ENCODE measurements at regions not wholly inside any gene's neighbourhood (a gene's known extent, or its start where the extent isn't known, plus 50 kb on each side); places are given as distances from the start of the nearest gene placed in this dataset.

DNA sequence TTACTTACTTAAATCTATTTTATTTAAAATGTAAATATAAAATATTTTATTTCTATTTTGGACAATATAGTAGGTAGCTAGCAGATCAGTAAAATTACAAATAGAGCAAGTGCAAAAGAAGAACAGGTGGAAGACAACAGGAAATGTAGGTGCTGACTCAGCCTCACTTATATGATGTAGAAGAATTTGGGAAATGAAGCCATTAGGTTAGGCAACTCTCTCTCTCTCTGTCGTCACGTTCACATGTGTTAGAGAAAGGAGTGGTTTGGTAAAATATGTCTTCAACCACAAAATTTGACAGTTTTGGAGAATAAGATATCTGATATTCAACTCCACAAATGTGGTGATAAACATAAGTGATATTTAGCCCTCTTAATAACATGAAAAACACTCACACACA lies 532.5 kb upstream of the KCNMB2 start:
- Mint-ChIP-seq H3K4me1 (no peaks in the 10 kb centered on the region), H3K4me3 (no peak overlapping the region), H3K27me3 (ENCODE audit: low read depth) (no peaks in the 10 kb centered on the region), H3K9me3 (peaks cover 9% of the 10 kb centered on the region), H3K36me3 (no peaks in the 10 kb centered on the region), H3K27ac (no peak overlapping the region)
- CTCF ChIA-PET, result no interaction called here
- TF ChIP-seq CREM (CRISPR knock-in tag; IDR thresholded peaks at IDR 0.05) (no peak), SMAD3 (CRISPR knock-in tag; IDR thresholded peaks at IDR 0.05; ENCODE audit: borderline replicate concordance) (no peak), KAT7 (CRISPR knock-in tag; IDR thresholded peaks at IDR 0.05; ENCODE audit: borderline replicate concordance) (no peak), ETV6 (CRISPR knock-in tag; IDR thresholded peaks at IDR 0.05) (no peak), NR3C1 (CRISPR knock-in tag; conservative IDR thresholded peaks at IDR 0.05; ENCODE audit: low read depth) (no peak), TCF7 (CRISPR knock-in tag; IDR thresholded peaks at IDR 0.05; ENCODE audit: low read depth) (no peak), FOXJ3 (CRISPR knock-in tag; IDR thresholded peaks at IDR 0.05; ENCODE audit: borderline replicate concordance) (no peak), NFATC4 (CRISPR knock-in tag; IDR thresholded peaks at IDR 0.05) (no peak)
- TF ChIP-seq, protein P1, sequence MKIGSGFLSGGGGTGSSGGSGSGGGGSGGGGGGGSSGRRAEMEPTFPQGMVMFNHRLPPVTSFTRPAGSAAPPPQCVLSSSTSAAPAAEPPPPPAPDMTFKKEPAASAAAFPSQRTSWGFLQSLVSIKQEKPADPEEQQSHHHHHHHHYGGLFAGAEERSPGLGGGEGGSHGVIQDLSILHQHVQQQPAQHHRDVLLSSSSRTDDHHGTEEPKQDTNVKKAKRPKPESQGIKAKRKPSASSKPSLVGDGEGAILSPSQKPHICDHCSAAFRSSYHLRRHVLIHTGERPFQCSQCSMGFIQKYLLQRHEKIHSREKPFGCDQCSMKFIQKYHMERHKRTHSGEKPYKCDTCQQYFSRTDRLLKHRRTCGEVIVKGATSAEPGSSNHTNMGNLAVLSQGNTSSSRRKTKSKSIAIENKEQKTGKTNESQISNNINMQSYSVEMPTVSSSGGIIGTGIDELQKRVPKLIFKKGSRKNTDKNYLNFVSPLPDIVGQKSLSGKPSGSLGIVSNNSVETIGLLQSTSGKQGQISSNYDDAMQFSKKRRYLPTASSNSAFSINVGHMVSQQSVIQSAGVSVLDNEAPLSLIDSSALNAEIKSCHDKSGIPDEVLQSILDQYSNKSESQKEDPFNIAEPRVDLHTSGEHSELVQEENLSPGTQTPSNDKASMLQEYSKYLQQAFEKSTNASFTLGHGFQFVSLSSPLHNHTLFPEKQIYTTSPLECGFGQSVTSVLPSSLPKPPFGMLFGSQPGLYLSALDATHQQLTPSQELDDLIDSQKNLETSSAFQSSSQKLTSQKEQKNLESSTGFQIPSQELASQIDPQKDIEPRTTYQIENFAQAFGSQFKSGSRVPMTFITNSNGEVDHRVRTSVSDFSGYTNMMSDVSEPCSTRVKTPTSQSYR (CRISPR knock-in tag; IDR thresholded peaks at IDR 0.05), result no peak
- TF ChIP-seq, protein P2, sequence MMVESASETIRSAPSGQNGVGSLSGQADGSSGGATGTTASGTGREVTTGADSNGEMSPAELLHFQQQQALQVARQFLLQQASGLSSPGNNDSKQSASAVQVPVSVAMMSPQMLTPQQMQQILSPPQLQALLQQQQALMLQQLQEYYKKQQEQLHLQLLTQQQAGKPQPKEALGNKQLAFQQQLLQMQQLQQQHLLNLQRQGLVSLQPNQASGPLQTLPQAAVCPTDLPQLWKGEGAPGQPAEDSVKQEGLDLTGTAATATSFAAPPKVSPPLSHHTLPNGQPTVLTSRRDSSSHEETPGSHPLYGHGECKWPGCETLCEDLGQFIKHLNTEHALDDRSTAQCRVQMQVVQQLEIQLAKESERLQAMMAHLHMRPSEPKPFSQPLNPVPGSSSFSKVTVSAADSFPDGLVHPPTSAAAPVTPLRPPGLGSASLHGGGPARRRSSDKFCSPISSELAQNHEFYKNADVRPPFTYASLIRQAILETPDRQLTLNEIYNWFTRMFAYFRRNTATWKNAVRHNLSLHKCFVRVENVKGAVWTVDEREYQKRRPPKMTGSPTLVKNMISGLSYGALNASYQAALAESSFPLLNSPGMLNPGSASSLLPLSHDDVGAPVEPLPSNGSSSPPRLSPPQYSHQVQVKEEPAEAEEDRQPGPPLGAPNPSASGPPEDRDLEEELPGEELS (CRISPR knock-in tag; IDR thresholded peaks at IDR 0.05), result no peak
- TF ChIP-seq, protein P3, sequence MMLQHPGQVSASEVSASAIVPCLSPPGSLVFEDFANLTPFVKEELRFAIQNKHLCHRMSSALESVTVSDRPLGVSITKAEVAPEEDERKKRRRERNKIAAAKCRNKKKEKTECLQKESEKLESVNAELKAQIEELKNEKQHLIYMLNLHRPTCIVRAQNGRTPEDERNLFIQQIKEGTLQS (CRISPR knock-in tag; conservative IDR thresholded peaks at IDR 0.05), result no peak
- TF ChIP-seq, protein P4, sequence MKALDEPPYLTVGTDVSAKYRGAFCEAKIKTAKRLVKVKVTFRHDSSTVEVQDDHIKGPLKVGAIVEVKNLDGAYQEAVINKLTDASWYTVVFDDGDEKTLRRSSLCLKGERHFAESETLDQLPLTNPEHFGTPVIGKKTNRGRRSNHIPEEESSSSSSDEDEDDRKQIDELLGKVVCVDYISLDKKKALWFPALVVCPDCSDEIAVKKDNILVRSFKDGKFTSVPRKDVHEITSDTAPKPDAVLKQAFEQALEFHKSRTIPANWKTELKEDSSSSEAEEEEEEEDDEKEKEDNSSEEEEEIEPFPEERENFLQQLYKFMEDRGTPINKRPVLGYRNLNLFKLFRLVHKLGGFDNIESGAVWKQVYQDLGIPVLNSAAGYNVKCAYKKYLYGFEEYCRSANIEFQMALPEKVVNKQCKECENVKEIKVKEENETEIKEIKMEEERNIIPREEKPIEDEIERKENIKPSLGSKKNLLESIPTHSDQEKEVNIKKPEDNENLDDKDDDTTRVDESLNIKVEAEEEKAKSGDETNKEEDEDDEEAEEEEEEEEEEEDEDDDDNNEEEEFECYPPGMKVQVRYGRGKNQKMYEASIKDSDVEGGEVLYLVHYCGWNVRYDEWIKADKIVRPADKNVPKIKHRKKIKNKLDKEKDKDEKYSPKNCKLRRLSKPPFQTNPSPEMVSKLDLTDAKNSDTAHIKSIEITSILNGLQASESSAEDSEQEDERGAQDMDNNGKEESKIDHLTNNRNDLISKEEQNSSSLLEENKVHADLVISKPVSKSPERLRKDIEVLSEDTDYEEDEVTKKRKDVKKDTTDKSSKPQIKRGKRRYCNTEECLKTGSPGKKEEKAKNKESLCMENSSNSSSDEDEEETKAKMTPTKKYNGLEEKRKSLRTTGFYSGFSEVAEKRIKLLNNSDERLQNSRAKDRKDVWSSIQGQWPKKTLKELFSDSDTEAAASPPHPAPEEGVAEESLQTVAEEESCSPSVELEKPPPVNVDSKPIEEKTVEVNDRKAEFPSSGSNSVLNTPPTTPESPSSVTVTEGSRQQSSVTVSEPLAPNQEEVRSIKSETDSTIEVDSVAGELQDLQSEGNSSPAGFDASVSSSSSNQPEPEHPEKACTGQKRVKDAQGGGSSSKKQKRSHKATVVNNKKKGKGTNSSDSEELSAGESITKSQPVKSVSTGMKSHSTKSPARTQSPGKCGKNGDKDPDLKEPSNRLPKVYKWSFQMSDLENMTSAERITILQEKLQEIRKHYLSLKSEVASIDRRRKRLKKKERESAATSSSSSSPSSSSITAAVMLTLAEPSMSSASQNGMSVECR (CRISPR knock-in tag; IDR thresholded peaks at IDR 0.05; ENCODE audit: borderline replicate concordance), result no peak
- TF ChIP-seq, protein P5, sequence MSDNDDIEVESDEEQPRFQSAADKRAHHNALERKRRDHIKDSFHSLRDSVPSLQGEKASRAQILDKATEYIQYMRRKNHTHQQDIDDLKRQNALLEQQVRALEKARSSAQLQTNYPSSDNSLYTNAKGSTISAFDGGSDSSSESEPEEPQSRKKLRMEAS (CRISPR knock-in tag; IDR thresholded peaks at IDR 0.05), result no peak
- TF ChIP-seq, protein P6, sequence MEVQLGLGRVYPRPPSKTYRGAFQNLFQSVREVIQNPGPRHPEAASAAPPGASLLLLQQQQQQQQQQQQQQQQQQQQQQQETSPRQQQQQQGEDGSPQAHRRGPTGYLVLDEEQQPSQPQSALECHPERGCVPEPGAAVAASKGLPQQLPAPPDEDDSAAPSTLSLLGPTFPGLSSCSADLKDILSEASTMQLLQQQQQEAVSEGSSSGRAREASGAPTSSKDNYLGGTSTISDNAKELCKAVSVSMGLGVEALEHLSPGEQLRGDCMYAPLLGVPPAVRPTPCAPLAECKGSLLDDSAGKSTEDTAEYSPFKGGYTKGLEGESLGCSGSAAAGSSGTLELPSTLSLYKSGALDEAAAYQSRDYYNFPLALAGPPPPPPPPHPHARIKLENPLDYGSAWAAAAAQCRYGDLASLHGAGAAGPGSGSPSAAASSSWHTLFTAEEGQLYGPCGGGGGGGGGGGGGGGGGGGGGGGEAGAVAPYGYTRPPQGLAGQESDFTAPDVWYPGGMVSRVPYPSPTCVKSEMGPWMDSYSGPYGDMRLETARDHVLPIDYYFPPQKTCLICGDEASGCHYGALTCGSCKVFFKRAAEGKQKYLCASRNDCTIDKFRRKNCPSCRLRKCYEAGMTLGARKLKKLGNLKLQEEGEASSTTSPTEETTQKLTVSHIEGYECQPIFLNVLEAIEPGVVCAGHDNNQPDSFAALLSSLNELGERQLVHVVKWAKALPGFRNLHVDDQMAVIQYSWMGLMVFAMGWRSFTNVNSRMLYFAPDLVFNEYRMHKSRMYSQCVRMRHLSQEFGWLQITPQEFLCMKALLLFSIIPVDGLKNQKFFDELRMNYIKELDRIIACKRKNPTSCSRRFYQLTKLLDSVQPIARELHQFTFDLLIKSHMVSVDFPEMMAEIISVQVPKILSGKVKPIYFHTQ (CRISPR knock-in tag; IDR thresholded peaks at IDR 0.05), result no peak
- TF ChIP-seq, protein P7, sequence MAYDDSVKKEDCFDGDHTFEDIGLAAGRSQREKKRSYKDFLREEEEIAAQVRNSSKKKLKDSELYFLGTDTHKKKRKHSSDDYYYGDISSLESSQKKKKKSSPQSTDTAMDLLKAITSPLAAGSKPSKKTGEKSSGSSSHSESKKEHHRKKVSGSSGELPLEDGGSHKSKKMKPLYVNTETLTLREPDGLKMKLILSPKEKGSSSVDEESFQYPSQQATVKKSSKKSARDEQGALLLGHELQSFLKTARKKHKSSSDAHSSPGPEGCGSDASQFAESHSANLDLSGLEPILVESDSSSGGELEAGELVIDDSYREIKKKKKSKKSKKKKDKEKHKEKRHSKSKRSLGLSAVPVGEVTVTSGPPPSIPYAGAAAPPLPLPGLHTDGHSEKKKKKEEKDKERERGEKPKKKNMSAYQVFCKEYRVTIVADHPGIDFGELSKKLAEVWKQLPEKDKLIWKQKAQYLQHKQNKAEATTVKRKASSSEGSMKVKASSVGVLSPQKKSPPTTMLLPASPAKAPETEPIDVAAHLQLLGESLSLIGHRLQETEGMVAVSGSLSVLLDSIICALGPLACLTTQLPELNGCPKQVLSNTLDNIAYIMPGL (CRISPR knock-in tag; IDR thresholded peaks at IDR 0.05), result no peak
- ATAC-seq (no peak), DNase-seq (ENCODE audit: low spot score) (no peak)
- POLR2A ChIA-PET, result no interaction called here
